Naive thymus-derived CD4-positive, alpha-beta T cell (primary cell): ENCODE measurements at regions not wholly inside any gene's neighbourhood (a gene's known extent, or its start where the extent isn't known, plus 50 kb on each side); places are given as distances from the start of the nearest gene placed in this dataset.
A peak's percentile ranks its signal among the peaks of the same experiment; 100 is the strongest.

Experiments
- ATAC-seq: fragments of 150-1000 bp; cut with Tn5 transposase; 2 replicates; pipeline ENCODE4 v1.10.0; 2021; ENCODE audit warnings: mild to moderate bottlenecking, moderate library complexity
- CTCF ChIA-PET: fragments of 350-600 bp; sonication (Branson Sonifier 250); formaldehyde crosslinking; loops from one replicate; lab custom pipeline; 2021; ENCODE audit warnings: antibody characterized with exemption; lab: Charles Lee
- POLR2A ChIA-PET: fragments of 350-600 bp; sonication (Branson Sonifier 250); formaldehyde crosslinking; loops from one replicate; lab custom pipeline; 2021; ENCODE audit warnings: antibody characterized with exemption, inconsistent platforms; lab: Charles Lee
- DNase-seq, 9 donors: peaks; one replicate each; pipeline versions ENCODE4 v3.0.0 to v3.0.0-alpha.2; 2020 to 2022; ENCODE audit warnings: mixed read lengths in 1 of 9
- H3K27ac ChIP-seq: one replicate; pipeline ENCODE4 v1.7.0; 2013; ENCODE audit warnings: mild to moderate bottlenecking, low read depth, low read length, moderate library complexity
- H3K27me3 ChIP-seq, 2 donors: one replicate each; pipeline ENCODE4 v1.7.0; 2013; ENCODE audit warnings: low read length in 2 of 2, mild to moderate bottlenecking in 2 of 2, moderate library complexity in 2 of 2; ENCODE audit not compliant: control insufficient read depth in 2 of 2, insufficient read depth in 2 of 2
- H3K36me3 ChIP-seq, 3 experiments: 1 replicate in 2 of 3; 2 replicates in 1 of 3; pipeline ENCODE4 v1.7.0; 2013; ENCODE audit warnings: low read length in 3 of 3, mild to moderate bottlenecking in 3 of 3, moderate library complexity in 1 of 3; ENCODE audit not compliant: insufficient read depth in 3 of 3, control insufficient read depth in 2 of 3
- H3K4me1 ChIP-seq, 2 donors: one replicate each; pipeline ENCODE4 v1.7.0; 2013; ENCODE audit warnings: low read length in 2 of 2, mild to moderate bottlenecking in 2 of 2, moderate library complexity in 1 of 2; ENCODE audit not compliant: control insufficient read depth in 2 of 2, insufficient read depth in 2 of 2
- H3K4me3 ChIP-seq: 2 replicates; pipeline ENCODE4 v1.7.0; 2013; ENCODE audit warnings: mild to moderate bottlenecking, low read length
- H3K9me3 ChIP-seq, 3 experiments: 1 replicate in 2 of 3; 2 replicates in 1 of 3; pipeline ENCODE4 v1.7.0; 2013; ENCODE audit warnings: low read length in 3 of 3; ENCODE audit not compliant: control insufficient read depth in 2 of 3
- H3K27ac Mint-ChIP-seq, 9 donors: one replicate each; pipeline ENCODE4 v1.8.0; 2020 to 2022; ENCODE audit warnings: mixed read lengths in 9 of 9, mild to moderate bottlenecking in 8 of 9, moderate library complexity in 5 of 9, inconsistent platforms in 2 of 9
- H3K27me3 Mint-ChIP-seq, 5 donors: one replicate each; pipeline ENCODE4 v1.8.0; 2021 to 2022; ENCODE audit warnings: mixed read lengths in 5 of 5, mild to moderate bottlenecking in 1 of 5
- H3K36me3 Mint-ChIP-seq, 5 donors: one replicate each; pipeline ENCODE4 v1.8.0; 2020 to 2022; ENCODE audit warnings: mixed read lengths in 5 of 5, mild to moderate bottlenecking in 3 of 5, inconsistent platforms in 1 of 5
- H3K4me1 Mint-ChIP-seq, 7 donors: one replicate each; pipeline ENCODE4 v1.8.0; 2020 to 2022; ENCODE audit warnings: mixed read lengths in 7 of 7, mild to moderate bottlenecking in 3 of 7, inconsistent platforms in 1 of 7
- H3K4me3 Mint-ChIP-seq, 10 donors: one replicate each; pipeline ENCODE4 v1.8.0; 2020 to 2022; ENCODE audit warnings: mild to moderate bottlenecking in 10 of 10, mixed read lengths in 10 of 10, moderate library complexity in 6 of 10, inconsistent platforms in 2 of 10
- H3K9me3 Mint-ChIP-seq, 11 donors: one replicate each; pipeline ENCODE4 v1.8.0; 2020 to 2022; ENCODE audit warnings: mixed read lengths in 11 of 11, mild to moderate bottlenecking in 4 of 11, inconsistent platforms in 1 of 11, moderate library complexity in 1 of 11
- intact Hi-C, 2 donors: fragments of 100-400 bp; cut with micrococcal nuclease; formaldehyde crosslinking; loops; one replicate each; pipeline ENCODE4 v1.15.1; 2023

DNA sequence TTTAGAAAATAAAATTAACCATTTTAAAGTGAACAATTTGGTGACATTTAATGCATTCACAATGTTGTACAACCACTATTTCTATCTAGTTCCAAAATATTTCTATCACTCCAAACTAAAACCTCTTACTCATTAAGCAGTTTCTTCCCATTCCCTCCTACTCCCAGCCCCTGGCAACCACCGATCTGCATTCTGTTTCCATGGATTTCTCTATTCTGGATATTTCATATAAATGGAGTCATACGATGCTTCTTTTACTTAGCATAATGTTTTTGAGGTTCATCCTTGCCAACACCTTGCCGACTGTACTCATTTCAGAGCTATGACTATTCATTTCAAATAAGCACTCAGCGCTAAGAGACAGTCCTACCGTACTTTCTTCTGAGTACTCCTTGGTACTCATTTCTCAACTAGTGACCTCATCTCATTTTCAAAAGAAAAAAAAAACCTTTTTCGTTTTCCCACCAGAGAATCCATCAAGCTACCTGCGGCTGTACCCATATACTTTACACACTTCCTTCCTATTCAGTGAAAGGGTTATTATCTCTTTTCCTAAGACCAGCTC, 259.2 kb downstream of the UTRN start:
- H3K9me3 ChIP-seq, result no peaks in the 10 kb centered on the region
- H3K9me3 Mint-ChIP-seq, result peaks cover 0 to under 1% (median 0%) of the 10 kb centered on the region in 11 donors
- DNase-seq (no peak), ATAC-seq (no peak)
- POLR2A ChIA-PET, result no interaction called here
- no peaks in the 10 kb centered on the region for H3K4me1 ChIP-seq
- H3K4me1 Mint-ChIP-seq, result peaks cover 0 to 7% (median 0%) of the 10 kb centered on the region in 7 donors
- peaks cover 36 to 69% (median 57%) of the 10 kb centered on the region in 5 donors for H3K36me3 Mint-ChIP-seq
- CTCF ChIA-PET, result interaction anchor here (0.9 kb wide), 1 partner anchor 15 kb away, joined by 3 read pairs; no protein-coding TSS in a partner anchor
- H3K4me3 Mint-ChIP-seq, result no peak overlapping the region
- no peak overlapping the region for H3K27ac ChIP-seq
- no peak overlapping the region for H3K4me3 ChIP-seq
- H3K27me3 Mint-ChIP-seq, result no peaks in the 10 kb centered on the region
- intact Hi-C loops, result no loop called here
- no peaks in the 10 kb centered on the region for H3K27me3 ChIP-seq
- H3K36me3 ChIP-seq, result peaks cover 20 to 68% (median 29%) of the 10 kb centered on the region in 3 experiments
- peak overlapping the region in 2 of 9 donors; percentile 13 to 51 for H3K27ac Mint-ChIP-seq

DNA sequence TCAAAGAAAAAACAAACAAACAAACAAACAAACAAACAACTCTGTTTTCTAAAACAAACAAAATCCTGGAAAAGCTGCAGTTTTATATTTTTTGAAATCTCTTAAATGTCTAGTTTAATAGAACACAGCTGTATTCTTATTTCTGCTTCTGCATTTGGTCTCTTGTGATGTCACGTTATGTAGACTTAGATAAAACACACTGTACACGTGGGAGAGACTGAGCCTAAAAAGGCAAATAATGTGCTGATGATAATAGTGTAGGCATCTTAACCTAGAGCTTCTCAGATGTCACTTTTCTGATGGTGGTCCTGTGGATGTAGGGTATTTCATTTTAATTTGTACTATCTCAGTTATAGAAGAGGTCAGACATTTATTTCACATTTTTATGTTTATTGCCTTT, 261.7 kb downstream of the UTRN start:
- H3K36me3 ChIP-seq, result peaks cover 17 to 71% (median 24%) of the 10 kb centered on the region in 3 experiments
- no peaks in the 10 kb centered on the region for H3K27me3 Mint-ChIP-seq
- peaks cover 0 to 8% (median 0%) of the 10 kb centered on the region in 7 donors for H3K4me1 Mint-ChIP-seq
- no peaks in the 10 kb centered on the region for H3K27me3 ChIP-seq
- H3K4me1 ChIP-seq, result no peaks in the 10 kb centered on the region
- H3K4me3 Mint-ChIP-seq, result no peak overlapping the region
- ATAC-seq, result no peak
- no peak for DNase-seq
- H3K9me3 ChIP-seq, result no peaks in the 10 kb centered on the region
- intact Hi-C loops, result no loop called here
- peaks cover 38 to 76% (median 65%) of the 10 kb centered on the region in 5 donors for H3K36me3 Mint-ChIP-seq
- H3K27ac ChIP-seq, result no peak overlapping the region
- ChIA-PET POLR2A (no interaction called here), CTCF (no interaction called here)
- H3K4me3 ChIP-seq, result no peak overlapping the region
- peak overlapping the region in 1 of 9 donors; percentile 26 for H3K27ac Mint-ChIP-seq
- peaks cover 0 to 3% (median 0%) of the 10 kb centered on the region in 11 donors for H3K9me3 Mint-ChIP-seq

DNA sequence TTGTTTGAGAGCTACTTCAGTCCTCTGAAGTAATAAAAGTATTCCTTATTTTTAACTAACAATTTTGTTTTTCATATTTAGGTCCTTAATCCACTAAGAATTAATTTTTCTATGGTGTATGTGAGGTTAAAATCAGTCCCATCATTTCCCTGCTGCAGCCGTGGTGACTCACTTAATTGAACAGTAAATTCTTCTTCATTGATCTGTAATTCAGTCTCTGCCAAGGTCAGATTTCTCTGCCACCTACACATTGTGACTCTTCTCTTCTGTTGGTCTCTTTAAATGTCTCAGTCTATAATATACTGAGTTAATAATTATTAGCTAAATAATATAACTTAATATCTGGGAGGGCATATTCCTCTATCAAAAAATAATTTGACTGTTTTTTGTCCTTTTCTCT, 262.3 kb downstream of the UTRN start:
- CTCF ChIA-PET, result no interaction called here
- H3K4me3 ChIP-seq, result no peak overlapping the region
- no peak for ATAC-seq
- Mint-ChIP-seq H3K36me3 (peaks cover 34 to 76% (median 65%) of the 10 kb centered on the region in 5 donors), H3K4me3 (no peak overlapping the region), H3K4me1 (peaks cover 0 to 11% (median 0%) of the 10 kb centered on the region in 7 donors), H3K27ac (no peak overlapping the region), H3K27me3 (no peaks in the 10 kb centered on the region), H3K9me3 (peaks cover 0 to 3% (median 0%) of the 10 kb centered on the region in 11 donors)
- POLR2A ChIA-PET, result no interaction called here
- no peak overlapping the region for H3K27ac ChIP-seq
- H3K4me1 ChIP-seq, result no peaks in the 10 kb centered on the region
- H3K36me3 ChIP-seq, result peaks cover 13 to 70% (median 29%) of the 10 kb centered on the region in 3 experiments
- intact Hi-C loops, result no loop called here
- no peaks in the 10 kb centered on the region for H3K9me3 ChIP-seq
- DNase-seq, result no peak
- no peaks in the 10 kb centered on the region for H3K27me3 ChIP-seq

DNA sequence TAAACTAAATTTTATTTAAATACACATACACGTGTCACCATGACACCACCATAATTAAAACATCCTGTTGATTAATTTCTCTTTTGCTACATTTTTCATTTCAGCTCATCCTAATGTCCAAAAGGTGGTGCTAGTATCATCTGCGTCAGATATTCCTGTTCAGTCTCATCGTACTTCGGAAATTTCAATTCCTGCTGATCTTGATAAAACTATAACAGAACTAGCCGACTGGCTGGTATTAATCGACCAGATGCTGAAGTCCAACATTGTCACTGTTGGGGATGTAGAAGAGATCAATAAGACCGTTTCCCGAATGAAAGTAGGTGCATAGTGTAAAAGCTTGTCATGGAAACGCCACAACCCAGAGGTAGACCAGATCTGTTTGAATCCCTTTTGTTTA, 263.4 kb downstream of the UTRN start:
- Histone ChIP-seq H3K27ac (no peak overlapping the region), H3K4me3 (no peak overlapping the region), H3K4me1 (no peaks in the 10 kb centered on the region), H3K36me3 (peaks cover 3 to 69% (median 30%) of the 10 kb centered on the region in 3 experiments), H3K9me3 (no peaks in the 10 kb centered on the region), H3K27me3 (no peaks in the 10 kb centered on the region)
- POLR2A ChIA-PET, result no interaction called here
- Mint-ChIP-seq H3K27me3 (no peaks in the 10 kb centered on the region), H3K36me3 (peaks cover 30 to 70% (median 59%) of the 10 kb centered on the region in 5 donors), H3K27ac (no peak overlapping the region), H3K4me3 (no peak overlapping the region), H3K4me1 (peaks cover 0 to 11% (median 0%) of the 10 kb centered on the region in 7 donors), H3K9me3 (peaks cover 0 to 3% (median 0%) of the 10 kb centered on the region in 11 donors)
- intact Hi-C loops, result no loop called here
- ATAC-seq, result no peak
- no peak for DNase-seq
- CTCF ChIA-PET, result interaction anchor here (0.8 kb wide), 1 partner anchor 28 kb away, joined by 3 read pairs; no protein-coding TSS in a partner anchor

DNA sequence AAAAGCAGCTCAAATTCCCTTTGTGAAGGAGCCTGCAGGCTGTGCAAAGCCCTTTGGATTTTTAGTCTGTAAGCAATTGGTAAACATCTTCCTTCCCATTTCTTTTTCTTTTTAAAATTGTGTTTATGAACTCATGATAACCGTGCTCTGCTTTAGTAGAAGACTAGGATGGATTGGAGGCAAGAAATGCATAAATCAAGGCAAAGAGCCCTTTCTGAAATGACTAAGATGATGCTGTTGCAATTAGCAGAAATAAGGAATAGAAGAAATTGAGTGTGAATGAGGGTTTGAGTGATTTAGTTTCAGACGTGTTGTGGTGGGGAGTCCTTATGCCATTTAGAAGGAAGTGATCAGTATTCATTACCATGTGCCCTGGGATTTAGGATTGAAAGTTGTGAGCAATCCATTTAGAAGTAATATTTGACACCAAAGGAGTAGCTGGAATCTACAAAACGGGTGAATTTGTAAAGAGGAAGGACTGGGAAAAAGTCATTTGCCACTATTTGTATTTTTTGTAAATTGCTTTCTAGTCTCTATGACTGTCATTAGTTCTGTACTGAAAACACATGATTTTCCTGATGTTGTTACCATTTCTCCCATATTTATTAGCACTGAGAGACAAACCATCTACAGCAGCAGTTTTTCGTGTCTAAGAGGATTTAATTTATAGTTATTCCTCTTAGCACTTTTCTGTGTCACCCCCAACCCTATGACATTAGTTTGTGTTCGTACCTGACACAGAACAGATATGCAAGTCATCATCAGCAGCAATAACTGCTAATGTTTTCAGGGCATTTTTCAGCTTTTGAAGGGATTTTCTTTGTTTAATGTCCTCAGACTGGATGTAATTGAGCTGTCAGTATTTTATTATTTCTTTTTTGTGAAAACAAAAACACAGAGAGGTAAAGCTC, 265.0 kb downstream of the UTRN start:
- Histone ChIP-seq H3K27ac (no peak overlapping the region), H3K4me1 (no peaks in the 10 kb centered on the region), H3K36me3 (peaks cover 3 to 56% (median 29%) of the 10 kb centered on the region in 3 experiments), H3K4me3 (no peak overlapping the region), H3K9me3 (no peaks in the 10 kb centered on the region), H3K27me3 (no peaks in the 10 kb centered on the region)
- Mint-ChIP-seq H3K27ac (peak overlapping the region in 4 of 9 donors; percentile 4 to 75 (median 36)), H3K4me1 (peaks cover 0 to 11% (median 0%) of the 10 kb centered on the region in 7 donors), H3K4me3 (no peak overlapping the region), H3K9me3 (peaks cover 0 to 3% (median 0%) of the 10 kb centered on the region in 11 donors), H3K36me3 (peaks cover 24 to 71% (median 61%) of the 10 kb centered on the region in 5 donors), H3K27me3 (no peaks in the 10 kb centered on the region)
- intact Hi-C loops, result no loop called here
- POLR2A ChIA-PET, result interaction anchor here (0.6 kb wide), 1 partner anchor 258 kb away, joined by 3 read pairs; no protein-coding TSS in a partner anchor
- ATAC-seq (no peak), DNase-seq (no peak)
- CTCF ChIA-PET, result no interaction called here

DNA sequence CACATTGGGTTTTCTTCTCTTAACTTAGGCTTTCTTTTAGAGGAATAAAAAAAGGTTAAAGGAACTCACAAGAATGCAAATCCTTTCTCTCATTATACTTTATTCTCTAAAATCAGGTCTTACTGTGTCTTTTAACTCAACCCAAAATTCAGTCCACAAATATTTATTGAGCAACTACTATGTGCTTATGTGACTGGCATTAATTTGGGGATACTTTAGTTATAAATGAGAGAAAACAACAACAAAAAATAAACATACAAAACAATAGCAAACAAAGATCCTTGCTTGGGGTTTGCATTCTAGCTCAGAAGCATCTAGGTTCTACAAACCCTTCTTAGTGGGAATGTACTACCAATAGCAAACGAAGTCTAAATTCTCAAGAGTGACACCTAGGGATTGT, 266.2 kb downstream of the UTRN start:
- no peaks in the 10 kb centered on the region for H3K9me3 ChIP-seq
- H3K4me3 ChIP-seq, result no peak overlapping the region
- H3K27ac Mint-ChIP-seq, result peak overlapping the region in 3 of 9 donors; percentile 18 to 53 (median 44)
- H3K36me3 ChIP-seq, result peaks cover 3 to 60% (median 29%) of the 10 kb centered on the region in 3 experiments
- no peak overlapping the region for H3K4me3 Mint-ChIP-seq
- intact Hi-C loops, result no loop called here
- peaks cover 0 to 3% (median 0%) of the 10 kb centered on the region in 11 donors for H3K9me3 Mint-ChIP-seq
- DNase-seq (no peak), ATAC-seq (no peak)
- H3K36me3 Mint-ChIP-seq, result peaks cover 26 to 73% (median 66%) of the 10 kb centered on the region in 5 donors
- CTCF ChIA-PET, result interaction anchor here (0.6 kb wide), 1 partner anchor 22 kb away, joined by 3 read pairs; no protein-coding TSS in a partner anchor
- H3K4me1 Mint-ChIP-seq, result peaks cover 0 to 6% (median 1%) of the 10 kb centered on the region in 7 donors
- H3K27ac ChIP-seq, result no peak overlapping the region
- POLR2A ChIA-PET, result no interaction called here
- no peaks in the 10 kb centered on the region for H3K27me3 ChIP-seq
- no peaks in the 10 kb centered on the region for H3K27me3 Mint-ChIP-seq
- H3K4me1 ChIP-seq, result no peaks in the 10 kb centered on the region
